ENCODE measurements at regions not wholly inside any gene's neighbourhood (a gene's known extent, or its start where the extent isn't known, plus 50 kb on each side); places are given as distances from the start of the nearest gene placed in this dataset.

GRCh38 chr13:79772811-79773210 is 291.9 kb downstream of the NDFIP2 start:
- Histone ChIP-seq H3K9me3 (ENCODE audit: low read depth, low read length) (no peaks in the 10 kb centered on the region), H3K27me3 (ENCODE audit: insufficient read depth, low read length) (no peaks in the 10 kb centered on the region), H2AFZ (ENCODE audit: low read length) (no peak overlapping the region), H3K27ac (ENCODE audit: low read depth, low read length) (no peak overlapping the region), H3K36me3 (ENCODE audit: insufficient read depth, low read length) (no peaks in the 10 kb centered on the region), H4K20me1 (ENCODE audit: insufficient read depth, low read length) (no peaks in the 10 kb centered on the region), H3K4me1 (ENCODE audit: insufficient read depth, low read length) (peaks cover 10% of the 10 kb centered on the region), H3K4me2 (ENCODE audit: insufficient read depth, low read length) (no peak overlapping the region), H3K79me2 (ENCODE audit: insufficient read depth, low read length) (no peaks in the 10 kb centered on the region), H3K4me3 (ENCODE audit: insufficient read depth, low read length) (no peak overlapping the region)
- TF ChIP-seq CTCF (IDR thresholded peaks at IDR 0.05; ENCODE audit: extremely low read depth, low read depth, low read length) = no peak
- no peak for DNase-seq (ENCODE audit: insufficient read length, low spot score, missing footprints)

- Histone ChIP-seq H3K4me2 (ENCODE audit: insufficient read depth, low read length) (no peak overlapping the region), H3K36me3 (ENCODE audit: insufficient read depth, low read length) (no peaks in the 10 kb centered on the region), H3K27me3 (ENCODE audit: insufficient read depth, low read length) (no peaks in the 10 kb centered on the region), H4K20me1 (ENCODE audit: insufficient read depth, low read length) (no peaks in the 10 kb centered on the region), H2AFZ (ENCODE audit: low read length) (no peak overlapping the region), H3K79me2 (ENCODE audit: insufficient read depth, low read length) (no peaks in the 10 kb centered on the region), H3K4me1 (ENCODE audit: insufficient read depth, low read length) (peaks cover 6% of the 10 kb centered on the region), H3K9me3 (ENCODE audit: low read depth, low read length) (no peaks in the 10 kb centered on the region), H3K4me3 (ENCODE audit: insufficient read depth, low read length) (no peak overlapping the region), H3K27ac (ENCODE audit: low read depth, low read length) (no peak overlapping the region)
- DNase-seq (ENCODE audit: insufficient read length, low spot score, missing footprints) = no peak
- TF ChIP-seq CTCF (IDR thresholded peaks at IDR 0.05; ENCODE audit: extremely low read depth, low read depth, low read length) = no peak
Observed at GRCh38 chr13:79771493-79771892, 290.5 kb downstream of the NDFIP2 start.

- H3K9me3 ChIP-seq (ENCODE audit: low read depth, low read length) = no peaks in the 10 kb centered on the region
- no peak overlapping the region for H3K4me2 ChIP-seq (ENCODE audit: insufficient read depth, low read length)
- no peaks in the 10 kb centered on the region for H4K20me1 ChIP-seq (ENCODE audit: insufficient read depth, low read length)
- no peak for TF ChIP-seq CTCF (IDR thresholded peaks at IDR 0.05; ENCODE audit: extremely low read depth, low read depth, low read length)
- no peaks in the 10 kb centered on the region for H3K36me3 ChIP-seq (ENCODE audit: insufficient read depth, low read length)
- no peak overlapping the region for H3K4me3 ChIP-seq (ENCODE audit: insufficient read depth, low read length)
- no peak for DNase-seq (ENCODE audit: insufficient read length, low spot score, missing footprints)
- H3K27ac ChIP-seq (ENCODE audit: low read depth, low read length) = no peak overlapping the region
- no peak overlapping the region for H2AFZ ChIP-seq (ENCODE audit: low read length)
- no peaks in the 10 kb centered on the region for H3K27me3 ChIP-seq (ENCODE audit: insufficient read depth, low read length)
- H3K79me2 ChIP-seq (ENCODE audit: insufficient read depth, low read length) = no peaks in the 10 kb centered on the region
- no peaks in the 10 kb centered on the region for H3K4me1 ChIP-seq (ENCODE audit: insufficient read depth, low read length)
Observed at GRCh38 chr13:79770056-79770455, 289.1 kb downstream of the NDFIP2 start.

GRCh38 chr13:79767126-79767525 is 286.2 kb downstream of the NDFIP2 start:
- H4K20me1 ChIP-seq (ENCODE audit: insufficient read depth, low read length) = no peaks in the 10 kb centered on the region
- H3K4me2 ChIP-seq (ENCODE audit: insufficient read depth, low read length) = no peak overlapping the region
- no peak overlapping the region for H3K4me3 ChIP-seq (ENCODE audit: insufficient read depth, low read length)
- no peak for DNase-seq (ENCODE audit: insufficient read length, low spot score, missing footprints)
- H3K79me2 ChIP-seq (ENCODE audit: insufficient read depth, low read length) = no peaks in the 10 kb centered on the region
- H3K4me1 ChIP-seq (ENCODE audit: insufficient read depth, low read length) = no peaks in the 10 kb centered on the region
- H3K36me3 ChIP-seq (ENCODE audit: insufficient read depth, low read length) = no peaks in the 10 kb centered on the region
- peak overlapping the region; percentile 79 for H2AFZ ChIP-seq (ENCODE audit: low read length)
- no peak for TF ChIP-seq CTCF (IDR thresholded peaks at IDR 0.05; ENCODE audit: extremely low read depth, low read depth, low read length)
- no peak overlapping the region for H3K27ac ChIP-seq (ENCODE audit: low read depth, low read length)
- no peaks in the 10 kb centered on the region for H3K27me3 ChIP-seq (ENCODE audit: insufficient read depth, low read length)
- no peaks in the 10 kb centered on the region for H3K9me3 ChIP-seq (ENCODE audit: low read depth, low read length)
